HepG2 (cell line): ENCODE measurements at regions not wholly inside any gene's neighbourhood (a gene's known extent, or its start where the extent isn't known, plus 50 kb on each side); places are given as distances from the start of the nearest gene placed in this dataset.

Experiments
- CBFB ChIP-seq: sonication (generic); formaldehyde crosslinking; IDR thresholded peaks from 2 replicates; pipeline ENCODE4 v1.4.0; 2020; ENCODE audit warnings: missing genetic modification reagents
- FOSL1 ChIP-seq: sonication (generic); formaldehyde crosslinking; IDR thresholded peaks from 2 replicates; pipeline ENCODE4 v1.9.0; 2021; ENCODE audit warnings: missing genetic modification reagents, borderline replicate concordance
- GATAD2A ChIP-seq: IDR thresholded peaks from 2 replicates; pipeline ENCODE4 v1.6.1; 2016
- MLLT10 ChIP-seq: sonication (generic); formaldehyde crosslinking; IDR thresholded peaks from 2 replicates; pipeline ENCODE4 v1.4.0; 2020; ENCODE audit warnings: missing genetic modification reagents
- NR2F6 ChIP-seq, 2 experiments: IDR thresholded peaks; 2 replicates each; pipeline ENCODE4 v1.6.1; 2016; ENCODE audit warnings: antibody characterized with exemption in 1 of 2, mild to moderate bottlenecking in 1 of 2
- RELA ChIP-seq: sonication (generic); formaldehyde crosslinking; IDR thresholded peaks from 2 replicates; pipeline ENCODE4 v1.4.0; 2020; ENCODE audit warnings: missing genetic modification reagents
- SATB2 ChIP-seq: sonication (generic); formaldehyde crosslinking; IDR thresholded peaks from 2 replicates; pipeline ENCODE4 v1.5.0; 2020; ENCODE audit warnings: missing genetic modification reagents
- YY1 ChIP-seq: IDR thresholded peaks from 2 replicates; pipeline ENCODE4 v1.6.1; 2011; ENCODE audit warnings: low read length, low read depth, moderate library complexity, mild to moderate bottlenecking; ENCODE audit not compliant: insufficient read depth, insufficient replicate concordance
- ZNF577 ChIP-seq: sonication (generic); formaldehyde crosslinking; IDR thresholded peaks from 2 replicates; pipeline ENCODE4 v1.4.0; 2020; ENCODE audit warnings: mild to moderate bottlenecking, low read depth, missing genetic modification reagents, borderline replicate concordance
- TF ChIP-seq, protein P1 (sequence below): sonication (generic); formaldehyde crosslinking; IDR thresholded peaks from 2 replicates; pipeline ENCODE4 v1.5.0; 2020; ENCODE audit warnings: mild to moderate bottlenecking, missing genetic modification reagents, borderline replicate concordance
- TF ChIP-seq, protein P2 (sequence below): IDR thresholded peaks from 2 replicates; pipeline ENCODE4 v1.6.1; 2012; ENCODE audit warnings: low read depth, low read length, improper control_type of control experiment
- TF ChIP-seq, protein P3 (sequence below): sonication (generic); formaldehyde crosslinking; IDR thresholded peaks from 2 replicates; pipeline ENCODE4 v1.9.0; 2022; ENCODE audit warnings: missing genetic modification reagents, mild to moderate bottlenecking, borderline replicate concordance
- TF ChIP-seq, protein P4 (sequence below): sonication (generic); formaldehyde crosslinking; IDR thresholded peaks from 2 replicates; pipeline ENCODE4 v1.8.0; 2022; ENCODE audit warnings: low read depth, missing genetic modification reagents
- TF ChIP-seq, protein P5 (sequence below): sonication (generic); formaldehyde crosslinking; IDR thresholded peaks from 2 replicates; pipeline ENCODE4 v1.5.1; 2020; ENCODE audit warnings: missing genetic modification reagents, mild to moderate bottlenecking, borderline replicate concordance

DNA sequence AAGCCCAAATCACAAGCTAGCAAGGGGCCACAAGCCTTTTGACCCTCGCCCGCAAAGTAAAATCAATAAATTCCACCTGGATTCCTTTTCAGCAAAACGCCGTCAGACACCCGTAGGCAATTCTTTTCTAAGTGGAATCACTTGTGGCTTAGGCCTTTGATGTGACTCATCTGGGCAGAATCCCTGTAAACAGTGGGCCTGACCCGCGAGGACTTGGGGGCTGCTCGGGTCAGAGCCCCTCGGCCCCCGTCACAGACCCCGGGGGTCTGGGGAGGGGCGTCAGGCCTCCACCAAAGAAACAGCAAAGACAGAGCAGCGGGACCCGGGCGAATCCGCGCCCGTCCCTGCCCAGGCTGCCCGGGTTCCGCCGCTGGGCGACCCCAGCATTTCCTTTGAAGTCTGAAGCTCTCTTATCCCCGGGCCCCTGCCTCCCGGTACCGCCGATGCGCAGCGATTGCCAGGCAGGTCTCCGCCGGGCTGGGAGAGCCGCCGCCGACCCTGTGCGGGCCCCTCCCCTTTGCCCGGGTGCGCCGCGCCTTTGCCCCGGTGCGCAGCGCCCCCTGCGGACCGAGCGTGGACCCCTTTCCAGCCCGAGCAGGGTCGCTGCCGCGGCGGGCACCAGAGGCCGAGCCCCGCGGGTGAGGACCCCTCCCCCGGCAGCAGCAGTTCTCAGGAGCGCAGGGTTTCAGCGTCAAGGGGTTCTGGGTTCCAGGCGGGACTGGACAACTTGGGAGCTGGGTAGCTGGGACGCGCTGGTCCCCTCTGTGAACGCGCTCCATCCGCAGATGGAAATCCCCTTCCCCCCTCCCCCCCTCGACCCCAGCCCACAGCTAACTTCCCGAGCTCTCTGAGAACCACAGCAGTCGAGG lies 178.3 kb downstream of the UACA start (continued):
- TF ChIP-seq, protein P1, sequence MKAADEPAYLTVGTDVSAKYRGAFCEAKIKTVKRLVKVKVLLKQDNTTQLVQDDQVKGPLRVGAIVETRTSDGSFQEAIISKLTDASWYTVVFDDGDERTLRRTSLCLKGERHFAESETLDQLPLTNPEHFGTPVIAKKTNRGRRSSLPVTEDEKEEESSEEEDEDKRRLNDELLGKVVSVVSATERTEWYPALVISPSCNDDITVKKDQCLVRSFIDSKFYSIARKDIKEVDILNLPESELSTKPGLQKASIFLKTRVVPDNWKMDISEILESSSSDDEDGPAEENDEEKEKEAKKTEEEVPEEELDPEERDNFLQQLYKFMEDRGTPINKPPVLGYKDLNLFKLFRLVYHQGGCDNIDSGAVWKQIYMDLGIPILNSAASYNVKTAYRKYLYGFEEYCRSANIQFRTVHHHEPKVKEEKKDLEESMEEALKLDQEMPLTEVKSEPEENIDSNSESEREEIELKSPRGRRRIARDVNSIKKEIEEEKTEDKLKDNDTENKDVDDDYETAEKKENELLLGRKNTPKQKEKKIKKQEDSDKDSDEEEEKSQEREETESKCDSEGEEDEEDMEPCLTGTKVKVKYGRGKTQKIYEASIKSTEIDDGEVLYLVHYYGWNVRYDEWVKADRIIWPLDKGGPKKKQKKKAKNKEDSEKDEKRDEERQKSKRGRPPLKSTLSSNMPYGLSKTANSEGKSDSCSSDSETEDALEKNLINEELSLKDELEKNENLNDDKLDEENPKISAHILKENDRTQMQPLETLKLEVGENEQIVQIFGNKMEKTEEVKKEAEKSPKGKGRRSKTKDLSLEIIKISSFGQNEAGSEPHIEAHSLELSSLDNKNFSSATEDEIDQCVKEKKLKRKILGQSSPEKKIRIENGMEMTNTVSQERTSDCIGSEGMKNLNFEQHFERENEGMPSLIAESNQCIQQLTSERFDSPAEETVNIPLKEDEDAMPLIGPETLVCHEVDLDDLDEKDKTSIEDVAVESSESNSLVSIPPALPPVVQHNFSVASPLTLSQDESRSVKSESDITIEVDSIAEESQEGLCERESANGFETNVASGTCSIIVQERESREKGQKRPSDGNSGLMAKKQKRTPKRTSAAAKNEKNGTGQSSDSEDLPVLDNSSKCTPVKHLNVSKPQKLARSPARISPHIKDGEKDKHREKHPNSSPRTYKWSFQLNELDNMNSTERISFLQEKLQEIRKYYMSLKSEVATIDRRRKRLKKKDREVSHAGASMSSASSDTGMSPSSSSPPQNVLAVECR = peak; percentile 32; the same call in 1 of the 2 replicates
- TF ChIP-seq GATAD2A (CRISPR knock-in tag) (peak; percentile 65; the same call in 1 of the 2 replicates), ZNF577 (CRISPR knock-in tag) (no peak), NR2F6 (IDR thresholded peaks at IDR 0.05) (peak; percentile 62), NR2F6 (CRISPR knock-in tag; IDR thresholded peaks at IDR 0.05) (peak; percentile 0), SATB2 (no peak), MLLT10 (CRISPR knock-in tag) (no peak), CBFB (CRISPR knock-in tag) (no peak), RELA (CRISPR knock-in tag) (no peak), FOSL1 (0 out of 2 replicates have a peak, but pooled peaks have one; percentile 9), YY1 (peak; percentile 57)
- TF ChIP-seq, protein P2, sequence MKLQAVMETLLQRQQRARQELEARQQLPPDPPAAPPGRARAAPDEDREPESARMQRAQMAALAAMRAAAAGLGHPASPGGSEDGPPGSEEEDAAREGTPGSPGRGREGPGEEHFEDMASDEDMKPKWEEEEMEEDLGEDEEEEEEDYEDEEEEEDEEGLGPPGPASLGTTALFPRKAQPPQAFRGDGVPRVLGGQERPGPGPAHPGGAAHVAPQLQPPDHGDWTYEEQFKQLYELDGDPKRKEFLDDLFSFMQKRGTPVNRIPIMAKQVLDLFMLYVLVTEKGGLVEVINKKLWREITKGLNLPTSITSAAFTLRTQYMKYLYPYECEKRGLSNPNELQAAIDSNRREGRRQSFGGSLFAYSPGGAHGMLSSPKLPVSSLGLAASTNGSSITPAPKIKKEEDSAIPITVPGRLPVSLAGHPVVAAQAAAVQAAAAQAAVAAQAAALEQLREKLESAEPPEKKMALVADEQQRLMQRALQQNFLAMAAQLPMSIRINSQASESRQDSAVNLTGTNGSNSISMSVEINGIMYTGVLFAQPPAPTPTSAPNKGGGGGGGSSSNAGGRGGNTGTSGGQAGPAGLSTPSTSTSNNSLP = 0 out of 2 replicates have a peak, but pooled peaks have one; percentile 45
- TF ChIP-seq, protein P3, sequence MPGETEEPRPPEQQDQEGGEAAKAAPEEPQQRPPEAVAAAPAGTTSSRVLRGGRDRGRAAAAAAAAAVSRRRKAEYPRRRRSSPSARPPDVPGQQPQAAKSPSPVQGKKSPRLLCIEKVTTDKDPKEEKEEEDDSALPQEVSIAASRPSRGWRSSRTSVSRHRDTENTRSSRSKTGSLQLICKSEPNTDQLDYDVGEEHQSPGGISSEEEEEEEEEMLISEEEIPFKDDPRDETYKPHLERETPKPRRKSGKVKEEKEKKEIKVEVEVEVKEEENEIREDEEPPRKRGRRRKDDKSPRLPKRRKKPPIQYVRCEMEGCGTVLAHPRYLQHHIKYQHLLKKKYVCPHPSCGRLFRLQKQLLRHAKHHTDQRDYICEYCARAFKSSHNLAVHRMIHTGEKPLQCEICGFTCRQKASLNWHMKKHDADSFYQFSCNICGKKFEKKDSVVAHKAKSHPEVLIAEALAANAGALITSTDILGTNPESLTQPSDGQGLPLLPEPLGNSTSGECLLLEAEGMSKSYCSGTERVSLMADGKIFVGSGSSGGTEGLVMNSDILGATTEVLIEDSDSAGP (CRISPR knock-in tag) = peak; percentile 57; the same call in 1 of the 2 replicates
- TF ChIP-seq, protein P4, sequence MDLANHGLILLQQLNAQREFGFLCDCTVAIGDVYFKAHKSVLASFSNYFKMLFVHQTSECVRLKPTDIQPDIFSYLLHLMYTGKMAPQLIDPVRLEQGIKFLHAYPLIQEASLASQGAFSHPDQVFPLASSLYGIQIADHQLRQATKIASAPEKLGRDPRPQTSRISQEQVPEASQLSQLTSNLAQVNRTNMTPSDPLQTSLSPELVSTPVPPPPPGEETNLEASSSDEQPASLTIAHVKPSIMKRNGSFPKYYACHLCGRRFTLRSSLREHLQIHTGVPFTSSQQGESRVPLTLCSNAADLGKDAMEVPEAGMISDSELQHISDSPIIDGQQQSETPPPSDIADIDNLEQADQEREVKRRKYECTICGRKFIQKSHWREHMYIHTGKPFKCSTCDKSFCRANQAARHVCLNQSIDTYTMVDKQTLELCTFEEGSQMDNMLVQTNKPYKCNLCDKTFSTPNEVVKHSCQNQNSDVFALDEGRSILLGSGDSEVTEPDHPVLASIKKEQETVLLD (CRISPR knock-in tag) = 0 out of 2 replicates have a peak, but pooled peaks have one; percentile 49
- TF ChIP-seq, protein P5, sequence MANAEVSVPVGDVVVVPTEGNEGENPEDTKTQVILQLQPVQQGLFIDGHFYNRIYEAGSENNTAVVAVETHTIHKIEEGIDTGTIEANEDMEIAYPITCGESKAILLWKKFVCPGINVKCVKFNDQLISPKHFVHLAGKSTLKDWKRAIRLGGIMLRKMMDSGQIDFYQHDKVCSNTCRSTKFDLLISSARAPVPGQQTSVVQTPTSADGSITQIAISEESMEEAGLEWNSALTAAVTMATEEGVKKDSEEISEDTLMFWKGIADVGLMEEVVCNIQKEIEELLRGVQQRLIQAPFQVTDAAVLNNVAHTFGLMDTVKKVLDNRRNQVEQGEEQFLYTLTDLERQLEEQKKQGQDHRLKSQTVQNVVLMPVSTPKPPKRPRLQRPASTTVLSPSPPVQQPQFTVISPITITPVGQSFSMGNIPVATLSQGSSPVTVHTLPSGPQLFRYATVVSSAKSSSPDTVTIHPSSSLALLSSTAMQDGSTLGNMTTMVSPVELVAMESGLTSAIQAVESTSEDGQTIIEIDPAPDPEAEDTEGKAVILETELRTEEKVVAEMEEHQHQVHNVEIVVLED (CRISPR knock-in tag) = no peak
